Mesothelial cell of epicardium (in vitro differentiated cells): ENCODE measurements at regions not wholly inside any gene's neighbourhood (a gene's known extent, or its start where the extent isn't known, plus 50 kb on each side); places are given as distances from the start of the nearest gene placed in this dataset.

Experiments used
- DNase-seq, 2 experiments: peaks; one replicate each; pipeline ENCODE4 v3.0.0; 2021; ENCODE audit warnings: low spot score in 2 of 2; ENCODE audit not compliant: unreplicated experiment in 2 of 2
- H3K27ac Mint-ChIP-seq: 2 replicates; pipeline ENCODE4 v1.8.0; 2021; ENCODE audit warnings: mixed read lengths
- H3K27me3 Mint-ChIP-seq: 2 replicates; pipeline ENCODE4 v1.8.0; 2021; ENCODE audit warnings: low read depth, mixed read lengths
- H3K36me3 Mint-ChIP-seq: 2 replicates; pipeline ENCODE4 v1.8.0; 2021; ENCODE audit warnings: mixed read lengths
- H3K4me1 Mint-ChIP-seq: 2 replicates; pipeline ENCODE4 v1.8.0; 2021; ENCODE audit warnings: mixed read lengths
- H3K4me3 Mint-ChIP-seq: 2 replicates; pipeline ENCODE4 v1.8.0; 2021; ENCODE audit warnings: mild to moderate bottlenecking, moderate library complexity, mixed read lengths
- H3K9me3 Mint-ChIP-seq: 2 replicates; pipeline ENCODE4 v1.8.0; 2021; ENCODE audit warnings: mixed read lengths
- CTCF ChIP-seq: fragments of 200-600 bp; sonication (generic); IDR thresholded peaks from one replicate; pipeline ENCODE4 v1.5.0; 2021; ENCODE audit warnings: antibody characterized with exemption; ENCODE audit not compliant: unreplicated experiment

- H3K27me3 Mint-ChIP-seq = peaks cover 4% of the 10 kb centered on the region
- no peak overlapping the region for H3K27ac Mint-ChIP-seq
Observed at GRCh38 chr17:14797801-14798200, 467.3 kb downstream of the PMP22 start.

GRCh38 chr17:14797021-14797420, 468.1 kb downstream of the PMP22 start:
- no peak for DNase-seq
- no peaks in the 10 kb centered on the region for H3K36me3 Mint-ChIP-seq
- peaks cover 9% of the 10 kb centered on the region for H3K4me1 Mint-ChIP-seq
- no peak for TF ChIP-seq CTCF
- peaks cover 5% of the 10 kb centered on the region for H3K27me3 Mint-ChIP-seq
- H3K27ac Mint-ChIP-seq = no peak overlapping the region
- H3K4me3 Mint-ChIP-seq = no peak overlapping the region
- H3K9me3 Mint-ChIP-seq = peaks cover 11% of the 10 kb centered on the region

More at GRCh38 chr17:14797801-14798200, 467.3 kb downstream of the PMP22 start:
- Mint-ChIP-seq H3K4me3 (no peak overlapping the region), H3K4me1 (peaks cover 6% of the 10 kb centered on the region), H3K9me3 (peaks cover 11% of the 10 kb centered on the region), H3K36me3 (no peaks in the 10 kb centered on the region)
- DNase-seq = no peak
- no peak for TF ChIP-seq CTCF

GRCh38 chr17:14794961-14795360, 470.2 kb downstream of the PMP22 start:
- TF ChIP-seq CTCF = no peak
- peaks cover 8% of the 10 kb centered on the region for H3K27me3 Mint-ChIP-seq
- no peak for DNase-seq
- H3K9me3 Mint-ChIP-seq = peaks cover 3% of the 10 kb centered on the region
- H3K36me3 Mint-ChIP-seq = no peaks in the 10 kb centered on the region
- H3K4me3 Mint-ChIP-seq = no peak overlapping the region
- H3K27ac Mint-ChIP-seq = no peak overlapping the region
- H3K4me1 Mint-ChIP-seq = peaks cover 15% of the 10 kb centered on the region

- H3K27me3 Mint-ChIP-seq = peaks cover 18% of the 10 kb centered on the region
- no peak overlapping the region for H3K4me3 Mint-ChIP-seq
- H3K27ac Mint-ChIP-seq = no peak overlapping the region
- no peak for DNase-seq
- H3K36me3 Mint-ChIP-seq = no peaks in the 10 kb centered on the region
- no peaks in the 10 kb centered on the region for H3K9me3 Mint-ChIP-seq
- no peak for TF ChIP-seq CTCF
- H3K4me1 Mint-ChIP-seq = peaks cover 15% of the 10 kb centered on the region
Observed at GRCh38 chr17:14793237-14793636, 471.9 kb downstream of the PMP22 start.

- TF ChIP-seq CTCF = no peak
- H3K4me1 Mint-ChIP-seq = peaks cover 15% of the 10 kb centered on the region
- H3K27ac Mint-ChIP-seq = no peak overlapping the region
- no peak overlapping the region for H3K4me3 Mint-ChIP-seq
- no peaks in the 10 kb centered on the region for H3K9me3 Mint-ChIP-seq
- DNase-seq = no peak
- H3K27me3 Mint-ChIP-seq = peaks cover 18% of the 10 kb centered on the region
- H3K36me3 Mint-ChIP-seq = no peaks in the 10 kb centered on the region
Observed at GRCh38 chr17:14792746-14793145, 472.4 kb downstream of the PMP22 start.

GRCh38 chr17:14791221-14791620, 473.9 kb downstream of the PMP22 start:
- H3K27ac Mint-ChIP-seq = no peak overlapping the region
- no peak for TF ChIP-seq CTCF

More at GRCh38 chr17:14791221-14791620, 473.9 kb downstream of the PMP22 start:
- Mint-ChIP-seq H3K4me3 (no peak overlapping the region), H3K4me1 (peaks cover 15% of the 10 kb centered on the region), H3K27me3 (peaks cover 18% of the 10 kb centered on the region), H3K9me3 (no peaks in the 10 kb centered on the region), H3K36me3 (no peaks in the 10 kb centered on the region)
- DNase-seq = no peak
